HepG2 (cell line): ENCODE measurements at regions not wholly inside any gene's neighbourhood (a gene's known extent, or its start where the extent isn't known, plus 50 kb on each side); places are given as distances from the start of the nearest gene placed in this dataset.

ENCODE experiments used
- ATAC-seq: fragments of 200-7000 bp; cut with Tn5 transposase; 3 replicates; pipeline ENCODE4 v1.9.1; 2020; ENCODE audit warnings: mild to moderate bottlenecking, moderate library complexity
- BruUV-seq: library from RNA; stranded (reverse); fragments of 400-500 nt; replicated peaks from 2 replicates; lab custom pipeline; 2021; lab: Mats Ljungman, UMichigan
- CTCF ChIA-PET: fragments of 300-600 bp; formaldehyde crosslinking; extraction: SDS; loops from one replicate; lab custom pipeline; 2021; ENCODE audit warnings: low total read pairs, inconsistent platforms, low intra/inter-chr PET ratio; lab: Yijun Ruan, JAX
- POLR2A ChIA-PET: fragments of 350-600 bp; sonication (Branson Sonifier 250); formaldehyde crosslinking; loops from one replicate; lab custom pipeline; 2020; ENCODE audit warnings: antibody characterized with exemption, inconsistent platforms; lab: Yijun Ruan, JAX
- DNase-seq: peaks from one replicate; pipeline ENCODE4 v3.0.0-alpha.2; 2015; ENCODE audit warnings: low spot score
- FAIRE-seq: peaks from 3 replicates; lab custom pipeline; 2011; peaks lifted over from hg19 to GRCh38; lab: Jason Lieb, UNC
- H2AFZ ChIP-seq: one replicate; pipeline ENCODE4 v1.6.1; 2011; ENCODE audit warnings: low read length, inconsistent platforms
- H3K27ac ChIP-seq: fragments of 300-600 bp; 3 replicates; pipeline ENCODE4 v1.8.0; 2011; ENCODE audit warnings: mixed run types, mild to moderate bottlenecking, mixed read lengths, low read length, inconsistent platforms; ENCODE audit not compliant: insufficient read depth; ENCODE audit errors: extremely low read length
- H3K27me3 ChIP-seq, 2 experiments: fragments of 200-600 bp in 1 of 2; 2 replicates in 1 of 2; 3 replicates in 1 of 2; pipeline versions ENCODE4 v1.6.0 to v1.8.0; 2011; ENCODE audit warnings: low read length in 2 of 2, mild to moderate bottlenecking in 2 of 2, moderate library complexity in 2 of 2, inconsistent platforms in 1 of 2; ENCODE audit not compliant: insufficient read depth in 2 of 2, control insufficient read depth in 1 of 2
- H3K36me3 ChIP-seq, 2 experiments: fragments of 200-600 bp in 1 of 2; replicated peaks in 1 of 2; 2 replicates in 1 of 2; 3 replicates in 1 of 2; pipeline versions ENCODE4 v1.5.1 to v1.8.0; 2011; ENCODE audit warnings: low read length in 2 of 2, inconsistent platforms in 1 of 2; ENCODE audit not compliant: insufficient read depth in 2 of 2, control insufficient read depth in 1 of 2
- H3K4me1 ChIP-seq: 2 replicates; pipeline ENCODE4 v1.5.1; 2012; ENCODE audit warnings: low read length, inconsistent platforms; ENCODE audit not compliant: insufficient read depth
- H3K4me2 ChIP-seq: 2 replicates; pipeline ENCODE4 v1.6.0; 2011; ENCODE audit warnings: low read depth, low read length, inconsistent platforms
- H3K4me3 ChIP-seq, 3 experiments: fragments of 200-600 bp in 1 of 3; sonication (generic), shearing (Covaris generic) in 1 of 3; replicated peaks in 1 of 3; 2 replicates each; pipeline ENCODE4 v1.5.1; 2011 to 2016; ENCODE audit warnings: low read length in 3 of 3, inconsistent platforms in 2 of 3, low read depth in 2 of 3, mild to moderate bottlenecking in 2 of 3, control low read depth in 1 of 3, mixed read lengths in 1 of 3; ENCODE audit not compliant: insufficient read depth in 1 of 3
- H3K79me2 ChIP-seq: one replicate; pipeline ENCODE4 v1.6.1; 2011; ENCODE audit warnings: low read length, inconsistent platforms; ENCODE audit not compliant: insufficient read depth
- H3K9ac ChIP-seq: 2 replicates; pipeline ENCODE4 v1.6.0; 2011; ENCODE audit warnings: mild to moderate bottlenecking, low read depth, low read length, inconsistent platforms; ENCODE audit not compliant: insufficient read depth
- H3K9me3 ChIP-seq: 2 replicates; pipeline ENCODE4 v1.5.1; 2012; ENCODE audit warnings: mild to moderate bottlenecking, low read length
- H4K20me1 ChIP-seq: 2 replicates; pipeline ENCODE4 v1.6.0; 2011; ENCODE audit warnings: inconsistent platforms, mild to moderate bottlenecking, low read length, moderate library complexity; ENCODE audit not compliant: insufficient read depth
- AHR ChIP-seq: IDR thresholded peaks from 2 replicates; pipeline ENCODE4 v1.6.1; 2018; ENCODE audit warnings: missing genetic modification reagents, missing compliant biosample characterization
- CHD2 ChIP-seq: IDR thresholded peaks from 2 replicates; pipeline ENCODE4 v1.6.1; 2011; ENCODE audit warnings: low read depth, low read length, improper control_type of control experiment
- KDM3A ChIP-seq: IDR thresholded peaks from 2 replicates; pipeline ENCODE4 v1.6.1; 2018; ENCODE audit warnings: low read depth, missing compliant biosample characterization
- MBD4 ChIP-seq: IDR thresholded peaks from 2 replicates; pipeline ENCODE4 v1.6.1; 2012; ENCODE audit warnings: low read length, inconsistent platforms, borderline replicate concordance
- NR2F1 ChIP-seq, 2 experiments: fragments of 450-650 bp in 1 of 2; formaldehyde crosslinking in 1 of 2; IDR thresholded peaks; 2 replicates each; pipeline versions ENCODE4 v1.5.0 to v1.6.1; 2016 to 2020; ENCODE audit warnings: mild to moderate bottlenecking in 1 of 2, missing compliant biosample characterization in 1 of 2, missing genetic modification reagents in 1 of 2, moderate library complexity in 1 of 2
- RFXANK ChIP-seq: IDR thresholded peaks from 2 replicates; pipeline ENCODE4 v1.6.1; 2016
- ZBTB20 ChIP-seq: sonication (generic); formaldehyde crosslinking; IDR thresholded peaks from 2 replicates; pipeline ENCODE4 v1.8.1; 2023; ENCODE audit warnings: missing genetic modification reagents, low read depth, mild to moderate bottlenecking, borderline replicate concordance
- ZNF12 ChIP-seq: sonication (generic); formaldehyde crosslinking; IDR thresholded peaks from 2 replicates; pipeline ENCODE4 v1.5.0; 2020; ENCODE audit warnings: missing genetic modification reagents
- ZNF337 ChIP-seq: sonication (generic); formaldehyde crosslinking; IDR thresholded peaks from 2 replicates; pipeline ENCODE4 v1.5.1; 2020; ENCODE audit warnings: missing genetic modification reagents, low read depth, mild to moderate bottlenecking, borderline replicate concordance
- ZNF367 ChIP-seq: sonication (generic); formaldehyde crosslinking; IDR thresholded peaks from 2 replicates; pipeline ENCODE4 v1.4.0; 2020; ENCODE audit warnings: missing genetic modification reagents, borderline replicate concordance
- WGBS: methylation state at CpG from one replicate; pipeline ENCODE4 v1.1.6; 2017; ENCODE audit warnings: low lambda C conversion rate; 5-methylcytosine and 5-hydroxymethylcytosine counted together
- in situ Hi-C: cut with HindIII; loops from 2 replicates; pipeline ENCODE4 v1.10.0; 2017; ENCODE audit warnings: low pct_unique_long_range_greater_than_20kb; ENCODE audit not compliant: extremely low pct_ligation_motif_present
- intact Hi-C: fragments of 100-400 bp; cut with micrococcal nuclease; formaldehyde crosslinking; loops from one replicate; pipeline ENCODE4 v1.10.0; 2022; ENCODE audit not compliant: unreplicated experiment
- TF ChIP-seq, protein P1 (sequence below): sonication (generic); formaldehyde crosslinking; IDR thresholded peaks from 2 replicates; pipeline ENCODE4 v1.5.0; 2020; ENCODE audit warnings: mild to moderate bottlenecking, missing genetic modification reagents, borderline replicate concordance
- TF ChIP-seq, protein P2 (sequence below): sonication (generic); formaldehyde crosslinking; IDR thresholded peaks from 2 replicates; pipeline ENCODE4 v1.8.1; 2023; ENCODE audit warnings: mild to moderate bottlenecking, missing genetic modification reagents, borderline replicate concordance

DNA sequence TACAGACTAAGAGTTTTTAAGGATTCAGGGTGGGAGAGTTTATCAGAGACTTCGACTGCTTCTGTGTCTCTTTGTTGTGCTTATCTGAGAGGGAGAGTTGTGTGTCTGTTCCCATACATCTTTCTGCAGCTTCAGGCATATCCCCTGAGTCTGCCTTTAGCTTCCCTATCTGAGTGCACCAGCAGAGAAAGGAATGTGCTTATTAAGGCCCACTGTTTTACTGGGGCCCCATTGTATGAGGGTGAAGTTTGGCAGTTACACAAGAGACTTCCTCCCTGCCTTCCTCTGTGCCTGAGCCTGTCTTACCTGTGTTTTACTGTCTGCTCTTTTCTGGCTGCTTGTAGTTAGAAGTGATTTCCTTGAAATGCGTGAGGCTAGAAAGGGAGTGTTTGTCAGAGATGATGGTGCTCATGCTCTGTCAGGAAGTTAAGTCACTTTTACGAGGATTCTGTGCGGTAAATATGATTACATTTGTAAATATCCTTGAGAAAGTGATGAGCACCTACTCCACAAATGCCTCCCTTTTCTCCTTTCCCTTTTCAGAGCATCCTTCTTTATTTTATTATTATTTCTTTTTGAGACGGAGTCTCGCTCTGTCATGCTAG is 1228.9 kb upstream of the MIR17HG start:
- in situ Hi-C loops (no loop called here), intact Hi-C loops (no loop called here)
- no TSS peak for BruUV-seq
- no peak overlapping the region for H3K4me2 ChIP-seq
- FAIRE-seq (no peak), DNase-seq (no peak), ATAC-seq (no peak)
- H4K20me1 ChIP-seq = no peaks in the 10 kb centered on the region
- ChIA-PET CTCF (no interaction called here), POLR2A (no interaction called here)
- no peak overlapping the region for H3K9ac ChIP-seq
- H3K4me3 ChIP-seq = no peak overlapping the region
- no peak for TF ChIP-seq ZBTB20
- TF ChIP-seq KDM3A = no peak
- no peak for TF ChIP-seq ZNF337
- no peak for TF ChIP-seq ZNF367
- no peak for TF ChIP-seq ZNF12 (CRISPR knock-in tag)
- no peak for TF ChIP-seq CHD2
- TF ChIP-seq, protein P1, sequence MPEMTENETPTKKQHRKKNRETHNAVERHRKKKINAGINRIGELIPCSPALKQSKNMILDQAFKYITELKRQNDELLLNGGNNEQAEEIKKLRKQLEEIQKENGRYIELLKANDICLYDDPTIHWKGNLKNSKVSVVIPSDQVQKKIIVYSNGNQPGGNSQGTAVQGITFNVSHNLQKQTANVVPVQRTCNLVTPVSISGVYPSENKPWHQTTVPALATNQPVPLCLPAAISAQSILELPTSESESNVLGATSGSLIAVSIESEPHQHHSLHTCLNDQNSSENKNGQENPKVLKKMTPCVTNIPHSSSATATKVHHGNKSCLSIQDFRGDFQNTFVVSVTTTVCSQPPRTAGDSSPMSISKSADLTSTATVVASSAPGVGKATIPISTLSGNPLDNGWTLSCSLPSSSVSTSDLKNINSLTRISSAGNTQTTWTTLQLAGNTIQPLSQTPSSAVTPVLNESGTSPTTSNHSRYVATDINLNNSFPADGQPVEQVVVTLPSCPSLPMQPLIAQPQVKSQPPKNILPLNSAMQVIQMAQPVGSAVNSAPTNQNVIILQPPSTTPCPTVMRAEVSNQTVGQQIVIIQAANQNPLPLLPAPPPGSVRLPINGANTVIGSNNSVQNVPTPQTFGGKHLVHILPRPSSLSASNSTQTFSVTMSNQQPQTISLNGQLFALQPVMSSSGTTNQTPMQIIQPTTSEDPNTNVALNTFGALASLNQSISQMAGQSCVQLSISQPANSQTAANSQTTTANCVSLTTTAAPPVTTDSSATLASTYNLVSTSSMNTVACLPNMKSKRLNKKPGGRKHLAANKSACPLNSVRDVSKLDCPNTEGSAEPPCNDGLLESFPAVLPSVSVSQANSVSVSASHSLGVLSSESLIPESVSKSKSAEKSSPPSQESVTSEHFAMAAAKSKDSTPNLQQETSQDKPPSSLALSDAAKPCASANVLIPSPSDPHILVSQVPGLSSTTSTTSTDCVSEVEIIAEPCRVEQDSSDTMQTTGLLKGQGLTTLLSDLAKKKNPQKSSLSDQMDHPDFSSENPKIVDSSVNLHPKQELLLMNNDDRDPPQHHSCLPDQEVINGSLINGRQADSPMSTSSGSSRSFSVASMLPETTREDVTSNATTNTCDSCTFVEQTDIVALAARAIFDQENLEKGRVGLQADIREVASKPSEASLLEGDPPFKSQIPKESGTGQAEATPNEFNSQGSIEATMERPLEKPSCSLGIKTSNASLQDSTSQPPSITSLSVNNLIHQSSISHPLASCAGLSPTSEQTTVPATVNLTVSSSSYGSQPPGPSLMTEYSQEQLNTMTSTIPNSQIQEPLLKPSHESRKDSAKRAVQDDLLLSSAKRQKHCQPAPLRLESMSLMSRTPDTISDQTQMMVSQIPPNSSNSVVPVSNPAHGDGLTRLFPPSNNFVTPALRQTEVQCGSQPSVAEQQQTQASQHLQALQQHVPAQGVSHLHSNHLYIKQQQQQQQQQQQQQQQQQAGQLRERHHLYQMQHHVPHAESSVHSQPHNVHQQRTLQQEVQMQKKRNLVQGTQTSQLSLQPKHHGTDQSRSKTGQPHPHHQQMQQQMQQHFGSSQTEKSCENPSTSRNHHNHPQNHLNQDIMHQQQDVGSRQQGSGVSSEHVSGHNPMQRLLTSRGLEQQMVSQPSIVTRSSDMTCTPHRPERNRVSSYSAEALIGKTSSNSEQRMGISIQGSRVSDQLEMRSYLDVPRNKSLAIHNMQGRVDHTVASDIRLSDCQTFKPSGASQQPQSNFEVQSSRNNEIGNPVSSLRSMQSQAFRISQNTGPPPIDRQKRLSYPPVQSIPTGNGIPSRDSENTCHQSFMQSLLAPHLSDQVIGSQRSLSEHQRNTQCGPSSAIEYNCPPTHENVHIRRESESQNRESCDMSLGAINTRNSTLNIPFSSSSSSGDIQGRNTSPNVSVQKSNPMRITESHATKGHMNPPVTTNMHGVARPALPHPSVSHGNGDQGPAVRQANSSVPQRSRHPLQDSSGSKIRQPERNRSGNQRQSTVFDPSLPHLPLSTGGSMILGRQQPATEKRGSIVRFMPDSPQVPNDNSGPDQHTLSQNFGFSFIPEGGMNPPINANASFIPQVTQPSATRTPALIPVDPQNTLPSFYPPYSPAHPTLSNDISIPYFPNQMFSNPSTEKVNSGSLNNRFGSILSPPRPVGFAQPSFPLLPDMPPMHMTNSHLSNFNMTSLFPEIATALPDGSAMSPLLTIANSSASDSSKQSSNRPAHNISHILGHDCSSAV = no peak
- TF ChIP-seq, protein P2, sequence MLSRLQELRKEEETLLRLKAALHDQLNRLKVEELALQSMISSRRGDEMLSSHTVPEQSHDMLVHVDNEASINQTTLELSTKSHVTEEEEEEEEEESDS (CRISPR knock-in tag) = no peak
- no peak for TF ChIP-seq NR2F1 (CRISPR knock-in tag; IDR thresholded peaks at IDR 0.05)
- no peak for TF ChIP-seq AHR
- no peak for TF ChIP-seq MBD4
- no peak for TF ChIP-seq RFXANK
- H3K27me3 ChIP-seq = no peaks in the 10 kb centered on the region
- H3K9me3 ChIP-seq = peaks cover 5% of the 10 kb centered on the region
- 7% methylated on average over 6 of the region's 6 CpGs for WGBS
- H3K4me1 ChIP-seq = no peaks in the 10 kb centered on the region
- no peak overlapping the region for H2AFZ ChIP-seq
- H3K36me3 ChIP-seq = no peaks in the 10 kb centered on the region
- H3K27ac ChIP-seq = no peak overlapping the region
- no peaks in the 10 kb centered on the region for H3K79me2 ChIP-seq
